A673 (cell line): ENCODE measurements at regions not wholly inside any gene's neighbourhood (a gene's known extent, or its start where the extent isn't known, plus 50 kb on each side); places are given as distances from the start of the nearest gene placed in this dataset.

Experiments used
- CTCF ChIP-seq: fragments of 300-800, 200-600 bp; sonication (generic); conservative IDR thresholded peaks from 2 replicates; pipeline ENCODE4 v1.5.1; 2017; ENCODE audit warnings: low read depth, mild to moderate bottlenecking, antibody characterized with exemption, low read length, moderate library complexity, mixed read lengths
- EZH2 ChIP-seq: fragments of 200-600 bp; sonication (generic); IDR thresholded peaks from 2 replicates; pipeline ENCODE4 v1.6.1; 2017; ENCODE audit warnings: borderline replicate concordance, low read depth, mild to moderate bottlenecking, mixed read lengths, antibody characterized with exemption, low read length; ENCODE audit not compliant: poor library complexity, severe bottlenecking

GRCh38 chr6:27770724-27771123 lies 141.5 kb downstream of the OR2B2 start:
- no peak for TF ChIP-seq CTCF
- TF ChIP-seq EZH2 = no peak
